ENCODE measurements at regions not wholly inside any gene's neighbourhood (a gene's known extent, or its start where the extent isn't known, plus 50 kb on each side); places are given as distances from the start of the nearest gene placed in this dataset.

DNA sequence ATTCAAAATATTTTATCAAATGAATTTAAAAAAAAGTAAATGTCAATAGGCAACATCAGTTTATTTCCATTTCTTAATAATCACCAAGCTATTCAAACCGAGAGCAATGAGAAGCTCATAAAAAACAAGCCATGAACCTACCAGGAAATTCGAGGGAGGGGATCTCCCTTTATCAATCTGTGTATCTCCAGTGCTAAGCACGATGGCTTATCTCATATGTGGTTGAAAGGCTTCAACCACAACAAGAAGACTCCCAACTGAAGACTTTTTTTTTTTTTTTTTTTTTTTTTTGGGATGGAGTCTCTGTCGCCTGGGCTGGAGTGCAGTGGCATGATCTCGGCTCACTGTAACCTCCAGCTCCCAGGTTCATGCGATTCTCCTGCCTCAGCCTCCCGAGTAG lies 833.3 kb downstream of the USP25 start:
- H3K4me3 ChIP-seq (ENCODE audit: low read length) = no peak overlapping the region
- H3K9ac ChIP-seq (ENCODE audit: low read length) = no peak overlapping the region
- no peaks in the 10 kb centered on the region for H3K9me3 ChIP-seq (ENCODE audit: control insufficient read depth, low read depth, low read length)
- H3K27ac ChIP-seq (ENCODE audit: low read length) = no peak overlapping the region
- H3K4me1 ChIP-seq (ENCODE audit: control insufficient read depth, low read depth, low read length) = no peaks in the 10 kb centered on the region
- no peaks in the 10 kb centered on the region for H3K27me3 ChIP-seq (ENCODE audit: control insufficient read depth, insufficient read depth, low read length)
- H3K36me3 ChIP-seq (ENCODE audit: control insufficient read depth, low read depth, low read length) = no peaks in the 10 kb centered on the region

DNA sequence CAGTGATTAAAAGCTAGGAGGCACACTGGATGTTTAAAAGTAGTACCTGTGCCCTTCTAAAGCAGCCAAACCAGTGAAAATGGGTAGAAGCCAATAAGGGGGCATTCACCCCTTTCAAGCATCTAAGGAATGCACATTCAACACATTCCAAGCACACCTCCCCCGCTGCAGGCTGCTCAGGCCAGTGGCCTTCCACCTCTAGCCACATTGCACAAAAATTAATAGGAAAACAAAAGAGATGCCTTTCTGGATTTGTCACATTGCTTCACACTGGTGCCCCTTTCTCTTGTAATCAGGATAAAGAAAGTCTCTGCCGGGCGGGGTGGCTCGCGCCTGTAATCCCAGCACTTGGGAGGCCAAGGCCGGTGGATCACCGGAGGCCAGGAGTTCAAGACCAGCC lies 834.0 kb downstream of the USP25 start:
- Histone ChIP-seq H3K4me1 (ENCODE audit: control insufficient read depth, low read depth, low read length) (no peaks in the 10 kb centered on the region), H3K27me3 (ENCODE audit: control insufficient read depth, insufficient read depth, low read length) (no peaks in the 10 kb centered on the region), H3K9me3 (ENCODE audit: control insufficient read depth, low read depth, low read length) (no peaks in the 10 kb centered on the region), H3K27ac (ENCODE audit: low read length) (no peak overlapping the region), H3K36me3 (ENCODE audit: control insufficient read depth, low read depth, low read length) (no peaks in the 10 kb centered on the region), H3K9ac (ENCODE audit: low read length) (no peak overlapping the region), H3K4me3 (ENCODE audit: low read length) (no peak overlapping the region)

DNA sequence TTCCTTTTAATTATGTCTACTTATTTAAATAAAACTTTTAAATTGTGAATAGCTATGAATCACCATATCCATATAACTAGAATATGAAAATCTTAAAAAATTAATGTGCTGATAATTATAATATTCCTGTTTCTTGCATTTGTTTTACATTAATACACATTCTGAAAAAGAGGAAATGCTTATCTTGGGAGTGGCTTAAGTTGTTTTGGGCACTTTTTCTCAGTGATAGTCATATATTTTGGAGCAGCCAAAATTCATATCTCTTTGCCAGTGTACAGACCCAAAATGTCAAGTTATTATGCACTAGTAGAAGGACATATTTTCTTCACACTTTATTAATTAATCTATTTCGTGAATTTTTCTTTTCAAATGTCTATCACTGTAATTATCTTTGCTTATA lies 838.5 kb downstream of the USP25 start:
- no peaks in the 10 kb centered on the region for H3K4me1 ChIP-seq (ENCODE audit: control insufficient read depth, low read depth, low read length)
- H3K9ac ChIP-seq (ENCODE audit: low read length) = no peak overlapping the region
- H3K9me3 ChIP-seq (ENCODE audit: control insufficient read depth, low read depth, low read length) = no peaks in the 10 kb centered on the region
- H3K27ac ChIP-seq (ENCODE audit: low read length) = no peak overlapping the region
- H3K4me3 ChIP-seq (ENCODE audit: low read length) = no peak overlapping the region
- H3K36me3 ChIP-seq (ENCODE audit: control insufficient read depth, low read depth, low read length) = no peaks in the 10 kb centered on the region
- H3K27me3 ChIP-seq (ENCODE audit: control insufficient read depth, insufficient read depth, low read length) = no peaks in the 10 kb centered on the region

DNA sequence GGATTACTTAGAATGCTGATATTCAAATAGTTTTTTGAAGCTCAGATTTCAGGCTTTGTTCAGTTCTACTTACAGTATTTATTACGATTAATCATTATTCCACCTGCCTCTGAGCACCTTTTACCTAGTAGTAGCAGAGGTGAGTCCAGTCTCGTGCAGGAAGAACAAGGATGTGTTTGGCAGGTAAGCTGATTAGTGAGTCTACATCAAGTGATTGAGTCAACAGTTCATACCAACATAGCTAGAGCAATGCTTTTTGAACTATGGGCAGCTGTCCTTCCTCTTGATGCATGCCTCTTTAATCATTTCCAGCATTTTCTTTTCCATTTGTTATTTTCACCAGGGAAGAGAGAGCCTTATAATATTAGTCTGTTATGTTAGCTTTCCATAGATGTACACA lies 838.9 kb downstream of the USP25 start:
- H3K9me3 ChIP-seq (ENCODE audit: control insufficient read depth, low read depth, low read length) = no peaks in the 10 kb centered on the region
- H3K4me1 ChIP-seq (ENCODE audit: control insufficient read depth, low read depth, low read length) = no peaks in the 10 kb centered on the region
- H3K9ac ChIP-seq (ENCODE audit: low read length) = no peak overlapping the region
- no peaks in the 10 kb centered on the region for H3K27me3 ChIP-seq (ENCODE audit: control insufficient read depth, insufficient read depth, low read length)
- H3K4me3 ChIP-seq (ENCODE audit: low read length) = no peak overlapping the region
- H3K36me3 ChIP-seq (ENCODE audit: control insufficient read depth, low read depth, low read length) = no peaks in the 10 kb centered on the region
- no peak overlapping the region for H3K27ac ChIP-seq (ENCODE audit: low read length)

DNA sequence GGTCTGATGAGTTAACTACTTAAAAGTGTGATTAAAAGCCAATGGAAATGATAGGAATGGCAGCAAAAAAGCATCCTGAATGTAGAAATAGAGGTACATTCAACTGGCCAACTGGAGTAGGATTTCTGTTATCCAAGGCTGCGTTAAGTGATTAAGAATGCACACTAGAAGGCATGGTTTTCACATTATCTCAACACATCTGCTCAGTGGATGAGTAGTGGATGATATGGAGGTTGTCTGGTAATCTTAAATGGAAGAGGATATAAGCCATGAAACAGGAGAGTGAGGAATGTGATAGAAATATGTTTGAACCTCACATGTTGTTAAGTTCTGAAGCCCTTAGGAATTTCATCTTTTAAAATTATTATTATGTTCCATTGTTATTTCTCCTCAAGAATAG lies 839.9 kb downstream of the USP25 start:
- Histone ChIP-seq H3K36me3 (ENCODE audit: control insufficient read depth, low read depth, low read length) (no peaks in the 10 kb centered on the region), H3K9ac (ENCODE audit: low read length) (no peak overlapping the region), H3K9me3 (ENCODE audit: control insufficient read depth, low read depth, low read length) (no peaks in the 10 kb centered on the region), H3K4me3 (ENCODE audit: low read length) (no peak overlapping the region), H3K27ac (ENCODE audit: low read length) (no peak overlapping the region), H3K27me3 (ENCODE audit: control insufficient read depth, insufficient read depth, low read length) (no peaks in the 10 kb centered on the region), H3K4me1 (ENCODE audit: control insufficient read depth, low read depth, low read length) (no peaks in the 10 kb centered on the region)

DNA sequence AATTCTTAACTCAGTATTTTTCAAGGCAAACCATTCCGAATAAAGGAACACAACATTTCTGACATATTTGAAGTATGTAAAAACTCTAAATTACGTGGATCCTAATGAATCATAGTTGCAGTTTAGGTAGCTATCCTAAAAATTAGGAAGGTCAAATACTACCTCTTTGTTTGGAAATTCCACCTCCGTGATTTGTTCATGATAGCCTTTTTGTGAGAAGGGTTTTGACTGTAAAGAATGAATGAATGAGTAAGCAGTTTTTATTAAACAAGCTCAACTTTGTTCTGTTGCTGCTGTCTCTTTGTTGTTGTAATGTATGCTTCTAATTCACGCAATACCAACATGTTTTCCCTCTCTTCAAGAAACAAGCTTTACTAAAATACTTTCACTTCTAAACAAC lies 840.4 kb downstream of the USP25 start:
- no peaks in the 10 kb centered on the region for H3K27me3 ChIP-seq (ENCODE audit: control insufficient read depth, insufficient read depth, low read length)
- no peaks in the 10 kb centered on the region for H3K36me3 ChIP-seq (ENCODE audit: control insufficient read depth, low read depth, low read length)
- no peak overlapping the region for H3K27ac ChIP-seq (ENCODE audit: low read length)
- no peak overlapping the region for H3K9ac ChIP-seq (ENCODE audit: low read length)
- H3K4me3 ChIP-seq (ENCODE audit: low read length) = no peak overlapping the region
- no peaks in the 10 kb centered on the region for H3K9me3 ChIP-seq (ENCODE audit: control insufficient read depth, low read depth, low read length)
- no peaks in the 10 kb centered on the region for H3K4me1 ChIP-seq (ENCODE audit: control insufficient read depth, low read depth, low read length)

DNA sequence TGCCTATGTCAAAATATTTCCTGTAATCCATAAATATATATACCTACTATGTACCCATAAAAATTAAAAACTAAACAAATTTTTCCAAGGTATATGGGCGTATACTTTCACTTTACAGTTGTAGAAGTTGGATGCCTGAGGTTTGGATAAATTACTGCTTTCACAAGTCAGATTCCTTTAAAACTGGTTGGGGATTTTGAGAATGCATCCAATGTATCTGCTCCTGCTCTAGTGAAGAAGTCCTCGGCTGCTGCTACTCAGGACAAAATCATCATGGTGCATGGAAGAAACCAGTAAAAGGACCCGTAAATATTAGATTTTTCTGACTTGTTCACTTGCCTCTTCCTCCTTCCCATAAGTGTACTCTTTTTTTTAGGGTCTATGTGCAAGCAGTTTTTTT lies 841.1 kb downstream of the USP25 start:
- no peak overlapping the region for H3K27ac ChIP-seq (ENCODE audit: low read length)

DNA sequence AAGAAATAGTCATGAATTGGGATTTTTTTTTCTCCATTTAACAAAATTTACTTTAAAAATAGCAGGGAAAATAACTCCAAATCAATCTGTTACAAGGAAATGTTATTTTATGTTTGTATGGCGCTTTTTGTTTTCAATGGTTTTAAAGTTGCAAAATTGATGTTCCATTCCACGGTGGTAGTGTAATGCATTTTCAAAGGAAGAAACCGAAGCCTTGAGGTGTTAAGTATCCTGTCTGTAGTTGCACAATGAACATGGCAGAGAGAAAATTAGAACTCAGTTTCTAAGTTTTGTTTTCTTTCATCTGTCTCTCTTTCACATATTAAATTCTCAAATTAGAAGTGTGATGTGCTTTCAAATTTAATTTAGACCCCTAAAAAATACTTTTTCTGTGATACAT lies 841.8 kb downstream of the USP25 start:
- Histone ChIP-seq H3K4me1 (ENCODE audit: control insufficient read depth, low read depth, low read length) (no peaks in the 10 kb centered on the region), H3K4me3 (ENCODE audit: low read length) (no peak overlapping the region), H3K9ac (ENCODE audit: low read length) (no peak overlapping the region), H3K9me3 (ENCODE audit: control insufficient read depth, low read depth, low read length) (no peaks in the 10 kb centered on the region), H3K27me3 (ENCODE audit: control insufficient read depth, insufficient read depth, low read length) (no peaks in the 10 kb centered on the region), H3K36me3 (ENCODE audit: control insufficient read depth, low read depth, low read length) (no peaks in the 10 kb centered on the region), H3K27ac (ENCODE audit: low read length) (no peak overlapping the region)

More for the DNA sequence above, 841.1 kb downstream of the USP25 start:
- Histone ChIP-seq H3K9ac (ENCODE audit: low read length) (no peak overlapping the region), H3K4me3 (ENCODE audit: low read length) (no peak overlapping the region), H3K4me1 (ENCODE audit: control insufficient read depth, low read depth, low read length) (no peaks in the 10 kb centered on the region), H3K9me3 (ENCODE audit: control insufficient read depth, low read depth, low read length) (no peaks in the 10 kb centered on the region), H3K36me3 (ENCODE audit: control insufficient read depth, low read depth, low read length) (no peaks in the 10 kb centered on the region), H3K27me3 (ENCODE audit: control insufficient read depth, insufficient read depth, low read length) (no peaks in the 10 kb centered on the region)

DNA sequence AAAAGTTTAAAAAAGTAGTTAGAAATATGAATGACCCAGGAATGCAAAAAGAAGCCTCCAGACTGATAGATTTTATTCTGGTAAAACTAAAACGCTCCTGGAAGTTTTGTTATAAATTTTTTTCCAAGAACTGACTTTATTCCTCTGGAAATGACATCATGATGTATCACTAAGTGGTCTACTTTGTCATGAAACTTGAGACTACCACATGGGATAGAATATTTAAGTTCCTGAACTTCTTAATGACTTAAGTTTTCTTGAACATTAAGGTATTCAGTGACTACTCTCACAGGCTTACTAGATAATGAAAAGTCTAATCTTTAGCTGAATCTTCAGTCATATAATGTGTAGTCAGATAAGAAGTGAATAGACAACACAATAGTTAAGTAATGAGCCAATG lies 842.2 kb downstream of the USP25 start:
- Histone ChIP-seq H3K9ac (ENCODE audit: low read length) (no peak overlapping the region), H3K27ac (ENCODE audit: low read length) (no peak overlapping the region), H3K4me1 (ENCODE audit: control insufficient read depth, low read depth, low read length) (no peaks in the 10 kb centered on the region), H3K9me3 (ENCODE audit: control insufficient read depth, low read depth, low read length) (no peaks in the 10 kb centered on the region), H3K4me3 (ENCODE audit: low read length) (no peak overlapping the region), H3K27me3 (ENCODE audit: control insufficient read depth, insufficient read depth, low read length) (no peaks in the 10 kb centered on the region), H3K36me3 (ENCODE audit: control insufficient read depth, low read depth, low read length) (no peaks in the 10 kb centered on the region)

DNA sequence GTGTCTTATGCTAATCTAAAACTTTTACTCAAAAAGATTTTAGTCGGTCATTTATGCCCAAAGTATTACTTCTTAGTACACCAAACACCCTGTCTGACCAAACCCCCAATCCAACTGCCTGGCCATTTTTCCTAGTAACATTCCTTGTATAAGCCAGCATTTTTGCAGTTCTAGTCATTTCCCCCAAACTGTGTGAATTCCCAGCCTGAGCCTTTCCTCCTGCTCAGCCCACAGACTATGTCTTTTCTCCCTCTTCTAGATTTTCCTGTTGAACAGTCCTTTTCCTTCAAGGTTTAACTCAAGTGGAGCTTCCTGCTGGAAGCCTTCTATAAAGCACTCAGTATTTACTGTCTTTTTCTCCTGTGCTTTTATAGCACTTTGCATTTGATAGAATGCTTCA lies 843.8 kb downstream of the USP25 start:
- Histone ChIP-seq H3K27me3 (ENCODE audit: control insufficient read depth, insufficient read depth, low read length) (no peaks in the 10 kb centered on the region), H3K9me3 (ENCODE audit: control insufficient read depth, low read depth, low read length) (no peaks in the 10 kb centered on the region), H3K27ac (ENCODE audit: low read length) (no peak overlapping the region), H3K4me1 (ENCODE audit: control insufficient read depth, low read depth, low read length) (no peaks in the 10 kb centered on the region), H3K36me3 (ENCODE audit: control insufficient read depth, low read depth, low read length) (no peaks in the 10 kb centered on the region), H3K4me3 (ENCODE audit: low read length) (no peak overlapping the region), H3K9ac (ENCODE audit: low read length) (no peak overlapping the region)

DNA sequence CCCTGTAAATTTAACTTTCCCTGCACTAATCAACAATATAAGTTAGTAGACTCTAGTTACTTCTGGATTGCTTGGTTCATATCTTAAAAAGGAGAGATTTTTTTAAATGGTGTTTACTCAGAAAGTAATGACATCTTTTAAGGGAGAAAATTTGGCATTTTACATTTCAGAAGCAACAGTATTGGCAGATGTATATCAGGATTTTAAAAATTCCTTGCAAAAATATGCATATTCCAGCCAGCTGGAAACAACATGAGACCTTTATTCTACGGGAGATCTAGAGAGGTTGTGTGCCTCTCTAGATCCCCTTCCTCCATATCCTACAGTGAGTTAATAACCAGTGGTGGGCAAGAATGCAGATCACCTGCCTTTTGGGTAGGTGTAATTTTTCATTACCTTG lies 848.2 kb downstream of the USP25 start:
- no peak overlapping the region for H3K4me3 ChIP-seq (ENCODE audit: low read length)
- no peaks in the 10 kb centered on the region for H3K27me3 ChIP-seq (ENCODE audit: control insufficient read depth, insufficient read depth, low read length)
- H3K9ac ChIP-seq (ENCODE audit: low read length) = no peak overlapping the region
- H3K36me3 ChIP-seq (ENCODE audit: control insufficient read depth, low read depth, low read length) = no peaks in the 10 kb centered on the region
- no peaks in the 10 kb centered on the region for H3K9me3 ChIP-seq (ENCODE audit: control insufficient read depth, low read depth, low read length)
- H3K27ac ChIP-seq (ENCODE audit: low read length) = no peak overlapping the region
- no peaks in the 10 kb centered on the region for H3K4me1 ChIP-seq (ENCODE audit: control insufficient read depth, low read depth, low read length)

DNA sequence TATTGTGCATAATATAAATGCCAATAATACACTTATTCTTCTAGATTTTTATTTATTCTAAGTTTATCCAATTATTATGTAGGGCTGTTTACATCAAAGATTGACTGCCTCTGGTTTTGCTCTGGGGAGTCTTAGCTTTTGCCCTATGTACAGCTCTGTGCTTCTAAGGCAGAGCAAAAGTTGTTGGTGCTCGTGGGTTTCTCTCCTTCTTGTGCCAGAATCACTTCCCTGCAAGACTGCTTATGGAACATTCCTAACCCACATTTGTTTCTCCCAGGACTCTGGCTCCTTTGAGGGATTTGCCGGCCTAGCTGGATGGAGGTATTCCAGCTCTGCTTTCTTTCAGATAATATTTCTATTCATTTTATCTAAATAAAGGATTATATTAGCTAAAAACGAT lies 849.1 kb downstream of the USP25 start:
- no peaks in the 10 kb centered on the region for H3K36me3 ChIP-seq (ENCODE audit: control insufficient read depth, low read depth, low read length)
- H3K4me1 ChIP-seq (ENCODE audit: control insufficient read depth, low read depth, low read length) = no peaks in the 10 kb centered on the region
- H3K9ac ChIP-seq (ENCODE audit: low read length) = no peak overlapping the region
- H3K27ac ChIP-seq (ENCODE audit: low read length) = no peak overlapping the region
- no peaks in the 10 kb centered on the region for H3K9me3 ChIP-seq (ENCODE audit: control insufficient read depth, low read depth, low read length)
- H3K4me3 ChIP-seq (ENCODE audit: low read length) = no peak overlapping the region
- H3K27me3 ChIP-seq (ENCODE audit: control insufficient read depth, insufficient read depth, low read length) = no peaks in the 10 kb centered on the region

DNA sequence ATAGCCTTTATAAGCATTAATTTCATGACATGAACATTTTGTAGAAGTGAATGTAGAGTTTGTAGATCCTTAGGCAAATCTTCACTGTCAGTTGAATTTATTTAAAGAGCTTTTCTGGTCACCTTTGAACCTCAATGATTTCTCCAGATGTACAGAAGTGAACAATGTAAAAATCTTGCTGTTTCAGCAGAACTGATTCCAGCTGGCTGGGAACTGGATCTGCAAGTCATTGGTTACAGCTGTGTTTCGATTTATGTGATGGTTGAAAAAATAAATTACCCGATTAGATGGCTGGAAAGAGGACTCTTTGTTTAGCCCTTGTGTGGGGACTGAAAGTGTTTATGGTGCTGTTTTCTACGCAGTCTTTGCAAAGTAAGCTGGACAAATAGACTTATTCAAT lies 849.8 kb downstream of the USP25 start:
- Histone ChIP-seq H3K36me3 (ENCODE audit: control insufficient read depth, low read depth, low read length) (no peaks in the 10 kb centered on the region), H3K27ac (ENCODE audit: low read length) (no peak overlapping the region), H3K27me3 (ENCODE audit: control insufficient read depth, insufficient read depth, low read length) (no peaks in the 10 kb centered on the region), H3K9me3 (ENCODE audit: control insufficient read depth, low read depth, low read length) (no peaks in the 10 kb centered on the region), H3K9ac (ENCODE audit: low read length) (no peak overlapping the region), H3K4me3 (ENCODE audit: low read length) (no peak overlapping the region), H3K4me1 (ENCODE audit: control insufficient read depth, low read depth, low read length) (no peaks in the 10 kb centered on the region)

Measured in iPS-18a (cell line).